ENCODE measurements at regions not wholly inside any gene's neighbourhood (a gene's known extent, or its start where the extent isn't known, plus 50 kb on each side); places are given as distances from the start of the nearest gene placed in this dataset.

DNA sequence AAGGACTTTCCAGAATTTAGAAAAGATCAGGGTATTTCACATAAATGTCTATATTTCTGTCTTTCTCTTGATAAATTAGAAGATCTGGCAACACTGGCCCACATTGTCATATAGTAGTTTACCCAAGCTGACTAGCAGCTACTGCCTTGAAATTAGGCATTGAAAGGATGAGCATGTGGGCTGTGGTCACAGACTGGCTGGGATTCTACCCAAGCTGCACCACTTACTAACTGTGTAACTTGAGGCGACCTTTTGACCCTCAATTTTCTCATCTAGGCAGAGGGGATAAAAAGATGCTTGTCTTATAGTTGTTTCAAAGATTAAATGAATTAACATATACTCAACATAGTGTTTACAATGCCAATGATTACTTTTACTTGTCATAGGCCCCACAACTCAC is 152.7 kb upstream of the BMP2 start:
- Mint-ChIP-seq H3K9me3 (peaks cover 7% of the 10 kb centered on the region), H3K27ac (ENCODE audit: unreplicated experiment) (no peak overlapping the region), H3K4me3 (no peak overlapping the region), H3K27me3 (ENCODE audit: low read depth) (peaks cover 3% of the 10 kb centered on the region), H3K4me1 (no peaks in the 10 kb centered on the region), H3K36me3 (ENCODE audit: low read depth) (no peaks in the 10 kb centered on the region)
- DNase-seq (ENCODE audit: low read depth, low spot score), result no peak
- TF ChIP-seq, protein P1, sequence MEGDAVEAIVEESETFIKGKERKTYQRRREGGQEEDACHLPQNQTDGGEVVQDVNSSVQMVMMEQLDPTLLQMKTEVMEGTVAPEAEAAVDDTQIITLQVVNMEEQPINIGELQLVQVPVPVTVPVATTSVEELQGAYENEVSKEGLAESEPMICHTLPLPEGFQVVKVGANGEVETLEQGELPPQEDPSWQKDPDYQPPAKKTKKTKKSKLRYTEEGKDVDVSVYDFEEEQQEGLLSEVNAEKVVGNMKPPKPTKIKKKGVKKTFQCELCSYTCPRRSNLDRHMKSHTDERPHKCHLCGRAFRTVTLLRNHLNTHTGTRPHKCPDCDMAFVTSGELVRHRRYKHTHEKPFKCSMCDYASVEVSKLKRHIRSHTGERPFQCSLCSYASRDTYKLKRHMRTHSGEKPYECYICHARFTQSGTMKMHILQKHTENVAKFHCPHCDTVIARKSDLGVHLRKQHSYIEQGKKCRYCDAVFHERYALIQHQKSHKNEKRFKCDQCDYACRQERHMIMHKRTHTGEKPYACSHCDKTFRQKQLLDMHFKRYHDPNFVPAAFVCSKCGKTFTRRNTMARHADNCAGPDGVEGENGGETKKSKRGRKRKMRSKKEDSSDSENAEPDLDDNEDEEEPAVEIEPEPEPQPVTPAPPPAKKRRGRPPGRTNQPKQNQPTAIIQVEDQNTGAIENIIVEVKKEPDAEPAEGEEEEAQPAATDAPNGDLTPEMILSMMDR (conservative IDR thresholded peaks at IDR 0.05), result no peak

DNA sequence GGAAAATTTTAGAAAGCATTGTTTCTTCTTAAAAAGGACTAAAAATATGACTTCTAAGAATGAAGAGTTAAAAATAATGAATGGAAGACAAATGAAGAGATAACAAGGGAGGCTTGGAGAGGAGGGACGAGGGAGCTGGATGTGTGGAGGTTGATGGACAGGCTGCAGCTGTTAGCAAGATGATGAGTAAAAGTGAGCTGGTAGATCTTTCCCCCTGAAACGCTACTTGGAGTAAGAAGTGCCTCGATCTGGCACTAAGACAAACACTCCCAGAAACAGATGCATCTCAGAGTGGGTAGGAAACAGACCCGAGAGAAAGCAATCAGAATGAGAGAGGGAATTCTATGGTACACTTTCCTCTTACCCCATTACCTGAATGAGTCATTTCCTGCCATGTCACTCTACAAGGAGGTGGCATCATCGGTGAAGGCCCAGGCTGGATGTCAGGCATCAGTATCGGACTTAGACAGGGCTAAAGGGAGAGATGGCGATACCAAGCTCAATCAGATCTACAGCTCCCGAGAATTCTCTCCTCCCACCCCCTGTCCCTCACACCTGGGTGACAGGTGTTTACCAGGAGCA is 154.1 kb upstream of the BMP2 start:
- no peak overlapping the region for H3K27ac Mint-ChIP-seq (ENCODE audit: unreplicated experiment)
- H3K9me3 Mint-ChIP-seq, result peaks cover 4% of the 10 kb centered on the region
- peaks cover 3% of the 10 kb centered on the region for H3K27me3 Mint-ChIP-seq (ENCODE audit: low read depth)
- no peak overlapping the region for H3K4me3 Mint-ChIP-seq
- DNase-seq (ENCODE audit: low read depth, low spot score), result no peak
- H3K4me1 Mint-ChIP-seq, result no peaks in the 10 kb centered on the region
- TF ChIP-seq, protein P1 (conservative IDR thresholded peaks at IDR 0.05), result no peak
- no peaks in the 10 kb centered on the region for H3K36me3 Mint-ChIP-seq (ENCODE audit: low read depth)

DNA sequence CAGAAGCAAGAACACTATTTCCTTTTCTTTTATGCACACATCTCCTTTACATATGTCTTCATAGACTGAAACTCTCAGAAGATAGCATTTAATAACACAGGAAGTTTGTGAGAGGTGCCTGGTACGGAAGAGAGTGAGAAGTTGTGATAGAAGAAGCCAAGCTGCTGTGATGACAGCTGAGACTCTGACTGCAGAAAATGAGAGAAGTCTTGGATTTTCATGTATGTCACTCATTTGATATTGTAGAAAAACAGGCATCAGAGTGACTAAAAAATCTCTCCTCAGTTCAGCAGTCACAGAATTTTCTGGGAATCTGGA is 154.9 kb upstream of the BMP2 start:
- peaks cover 3% of the 10 kb centered on the region for H3K27me3 Mint-ChIP-seq (ENCODE audit: low read depth)
- no peak overlapping the region for H3K27ac Mint-ChIP-seq (ENCODE audit: unreplicated experiment)
- peaks cover 4% of the 10 kb centered on the region for H3K9me3 Mint-ChIP-seq
- TF ChIP-seq, protein P1 (conservative IDR thresholded peaks at IDR 0.05), result no peak
- no peak for DNase-seq (ENCODE audit: low read depth, low spot score)
- H3K36me3 Mint-ChIP-seq (ENCODE audit: low read depth), result no peaks in the 10 kb centered on the region
- H3K4me3 Mint-ChIP-seq, result no peak overlapping the region
- H3K4me1 Mint-ChIP-seq, result no peaks in the 10 kb centered on the region

DNA sequence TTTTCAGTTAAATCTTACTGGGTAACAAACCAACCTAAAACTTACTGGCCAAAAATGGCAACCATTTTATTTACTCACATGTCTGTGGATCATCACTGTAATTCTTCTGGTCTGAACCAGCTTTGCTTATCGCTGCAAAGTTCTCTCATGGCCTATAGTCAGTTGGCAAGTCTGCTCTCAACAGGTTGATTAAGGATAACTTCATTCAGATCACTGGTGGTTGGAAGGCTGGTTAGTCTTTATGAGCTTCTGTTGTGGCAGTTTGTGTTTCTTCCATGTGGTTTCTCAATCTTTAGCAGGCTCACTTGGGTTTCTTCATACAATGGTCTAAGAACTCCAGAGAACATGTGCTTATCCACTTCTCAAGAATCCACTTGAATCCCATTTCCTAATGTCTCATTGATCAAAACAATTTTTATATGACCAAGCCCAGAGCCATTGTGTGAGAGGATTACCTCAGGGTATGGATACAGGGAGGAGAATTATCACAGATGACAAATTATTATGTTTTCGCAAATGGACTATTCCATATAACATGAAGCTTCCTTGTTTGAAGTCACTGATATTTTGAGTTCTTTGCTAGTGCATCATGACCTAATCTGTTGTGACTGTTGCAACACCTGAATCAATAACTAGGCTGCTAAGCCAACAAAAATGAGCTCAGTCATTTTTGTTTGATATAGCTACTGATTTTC is 155.4 kb upstream of the BMP2 start:
- TF ChIP-seq, protein P1 (conservative IDR thresholded peaks at IDR 0.05), result no peak
- no peaks in the 10 kb centered on the region for H3K4me1 Mint-ChIP-seq
- no peak for DNase-seq (ENCODE audit: low read depth, low spot score)
- H3K9me3 Mint-ChIP-seq, result peaks cover 4% of the 10 kb centered on the region
- H3K27me3 Mint-ChIP-seq (ENCODE audit: low read depth), result peaks cover 3% of the 10 kb centered on the region
- H3K27ac Mint-ChIP-seq (ENCODE audit: unreplicated experiment), result no peak overlapping the region
- no peak overlapping the region for H3K4me3 Mint-ChIP-seq
- H3K36me3 Mint-ChIP-seq (ENCODE audit: low read depth), result no peaks in the 10 kb centered on the region

DNA sequence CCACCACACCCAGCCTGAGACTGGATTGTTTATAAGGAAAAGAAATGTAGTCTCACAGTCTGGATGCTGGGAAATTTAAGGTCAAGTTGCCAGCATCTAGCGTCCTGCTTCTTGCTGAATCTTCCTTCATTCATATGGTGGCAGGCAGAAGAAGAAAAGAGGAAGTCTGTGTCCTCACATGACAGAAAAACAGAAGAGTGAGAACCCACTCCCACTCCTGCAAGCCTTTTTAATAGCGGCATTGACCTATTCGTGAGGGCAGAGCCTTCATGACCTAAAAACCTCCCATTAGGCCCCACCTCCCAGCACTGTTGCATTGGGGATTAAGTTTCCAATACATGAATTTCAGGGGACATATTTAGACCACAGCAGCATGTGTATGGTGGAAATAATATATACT is 160.8 kb upstream of the BMP2 start:
- no peak overlapping the region for H3K27ac Mint-ChIP-seq (ENCODE audit: unreplicated experiment)
- H3K4me1 Mint-ChIP-seq, result no peaks in the 10 kb centered on the region
- H3K4me3 Mint-ChIP-seq, result no peak overlapping the region
- no peaks in the 10 kb centered on the region for H3K27me3 Mint-ChIP-seq (ENCODE audit: low read depth)
- DNase-seq (ENCODE audit: low read depth, low spot score), result no peak
- TF ChIP-seq, protein P1 (conservative IDR thresholded peaks at IDR 0.05), result no peak
- H3K9me3 Mint-ChIP-seq, result no peaks in the 10 kb centered on the region
- no peaks in the 10 kb centered on the region for H3K36me3 Mint-ChIP-seq (ENCODE audit: low read depth)
